K562 (cell line): ENCODE measurements at regions not wholly inside any gene's neighbourhood (a gene's known extent, or its start where the extent isn't known, plus 50 kb on each side); places are given as distances from the start of the nearest gene placed in this dataset.

Experiments used
- ATAC-seq: fragments of 200-7000 bp; cut with Tn5 transposase; 3 replicates; pipeline ENCODE4 v1.9.1; 2020; ENCODE audit warnings: moderate library complexity
- BruUV-seq: library from RNA; stranded (reverse); fragments of 400-500 nt; replicated peaks from 2 replicates; lab custom pipeline; 2021; lab: Mats Ljungman, UMichigan
- CTCF ChIA-PET: fragments of 300-600 bp; formaldehyde crosslinking; extraction: SDS; loops from one replicate; lab custom pipeline; 2021; ENCODE audit warnings: low intra/inter-chr PET ratio; lab: Yijun Ruan, JAX
- POLR2A ChIA-PET: fragments of 300-600, 350-650 bp; sonication (Branson Sonifier 250); formaldehyde crosslinking; extraction: SDS; loops from one replicate; lab custom pipeline; 2021; ENCODE audit warnings: antibody characterized with exemption, inconsistent platforms; lab: Yijun Ruan, JAX
- DNase-seq, 4 experiments: peaks; one replicate each; pipeline versions ENCODE4 v3.0.0 to v3.0.0-alpha.2; 2011 to 2018; ENCODE audit warnings: low spot score in 3 of 4, mixed read lengths in 3 of 4; ENCODE audit errors: extremely low read depth in 1 of 4
- FAIRE-seq: peaks from 2 replicates; lab custom pipeline; 2011; peaks lifted over from hg19 to GRCh38; lab: Jason Lieb, UNC
- H2AFZ ChIP-seq: 2 replicates; pipeline ENCODE4 v1.6.0; 2011; ENCODE audit warnings: low read depth, low read length, control low read depth, inconsistent platforms
- H3K27ac ChIP-seq: fragments of 200-600 bp; 3 replicates; pipeline ENCODE4 v1.8.0; 2011; ENCODE audit warnings: low read depth, mild to moderate bottlenecking, control low read depth, inconsistent platforms, low read length, moderate library complexity, mixed read lengths; ENCODE audit errors: extremely low read depth
- H3K27me3 ChIP-seq, 2 experiments: fragments of 300-600 bp in 1 of 2; 2 replicates in 1 of 2; 3 replicates in 1 of 2; pipeline versions ENCODE4 v1.6.0 to v1.8.0; 2011; ENCODE audit warnings: inconsistent platforms in 2 of 2, low read length in 2 of 2, mild to moderate bottlenecking in 1 of 2, mixed read lengths in 1 of 2, moderate library complexity in 1 of 2; ENCODE audit not compliant: control insufficient read depth in 2 of 2, insufficient read depth in 2 of 2
- H3K36me3 ChIP-seq: fragments of 300-600 bp; 3 replicates; pipeline ENCODE4 v1.8.0; 2011; ENCODE audit warnings: mild to moderate bottlenecking, low read length, inconsistent platforms; ENCODE audit not compliant: control insufficient read depth, insufficient read depth
- H3K4me1 ChIP-seq, 2 experiments: fragments of 200-600 bp in 1 of 2; replicated peaks in 1 of 2; 2 replicates in 1 of 2; 3 replicates in 1 of 2; pipeline versions ENCODE4 v1.5.1 to v1.8.0; 2011; ENCODE audit warnings: inconsistent platforms in 2 of 2, low read length in 2 of 2, mild to moderate bottlenecking in 1 of 2, mixed read lengths in 1 of 2, moderate library complexity in 1 of 2; ENCODE audit not compliant: control insufficient read depth in 2 of 2, insufficient read depth in 2 of 2
- H3K4me2 ChIP-seq: 2 replicates; pipeline ENCODE4 v1.6.1; 2011; ENCODE audit warnings: low read length, control low read depth, inconsistent platforms, mixed read lengths; ENCODE audit not compliant: insufficient read depth
- H3K4me3 ChIP-seq: fragments of 200-600 bp; sonication (generic), shearing (Covaris generic); 2 replicates; pipeline ENCODE4 v1.5.1; 2016; ENCODE audit warnings: control low read depth, inconsistent platforms
- H3K79me2 ChIP-seq: fragments of 200-600 bp; 3 replicates; pipeline ENCODE4 v1.8.0; 2011; ENCODE audit warnings: low read length, inconsistent platforms; ENCODE audit not compliant: control insufficient read depth, insufficient read depth
- H3K9ac ChIP-seq, 2 experiments: 2 replicates each; pipeline versions ENCODE4 v1.6.0 to v1.6.1; 2011; ENCODE audit warnings: low read depth in 2 of 2, low read length in 2 of 2, control low read depth in 1 of 2, inconsistent platforms in 1 of 2, mild to moderate bottlenecking in 1 of 2, mixed read lengths in 1 of 2; ENCODE audit not compliant: insufficient read depth in 1 of 2
- H3K9me1 ChIP-seq: one replicate; pipeline ENCODE4 v1.6.0; 2011; ENCODE audit warnings: inconsistent platforms, mild to moderate bottlenecking, low read length, moderate library complexity; ENCODE audit not compliant: control insufficient read depth, insufficient read depth
- H3K9me3 ChIP-seq: replicated peaks from 2 replicates; pipeline ENCODE4 v1.5.1; 2011; ENCODE audit warnings: low read depth, low read length, inconsistent platforms; ENCODE audit not compliant: control insufficient read depth, insufficient read depth
- H4K20me1 ChIP-seq: replicated peaks from 2 replicates; pipeline ENCODE4 v1.6.1; 2011; ENCODE audit warnings: low read length, inconsistent platforms, mixed read lengths; ENCODE audit not compliant: control insufficient read depth, insufficient read depth
- E2F4 ChIP-seq: sonication (generic); formaldehyde crosslinking; IDR thresholded peaks from 2 replicates; pipeline ENCODE4 v1.8.0; 2022; ENCODE audit warnings: mild to moderate bottlenecking, low read depth, missing genetic modification reagents
- ETS1 ChIP-seq: conservative IDR thresholded peaks from 2 replicates; pipeline ENCODE4 v1.6.1; 2011; ENCODE audit warnings: low read depth, mild to moderate bottlenecking, low read length; ENCODE audit not compliant: control insufficient read depth
- HMBOX1 ChIP-seq: sonication (generic); IDR thresholded peaks from 2 replicates; pipeline ENCODE4 v1.6.1; 2016
- HOMEZ ChIP-seq: fragments of 250-450 bp; sonication (Bioruptor Pico); IDR thresholded peaks from 2 replicates; pipeline ENCODE4 v1.4.0; 2020; ENCODE audit warnings: mild to moderate bottlenecking, moderate library complexity
- ILF3 ChIP-seq: fragments of 450-650 bp; IDR thresholded peaks from 2 replicates; pipeline ENCODE4 v1.6.1; 2018; ENCODE audit warnings: antibody characterized with exemption, mild to moderate bottlenecking, moderate library complexity, borderline replicate concordance
- MITF ChIP-seq: IDR thresholded peaks from 2 replicates; pipeline ENCODE4 v1.6.1; 2014; ENCODE audit warnings: antibody characterized with exemption
- NUFIP1 ChIP-seq: fragments of 450-650 bp; IDR thresholded peaks from 2 replicates; pipeline ENCODE4 v1.6.1; 2018; ENCODE audit not compliant: partially characterized antibody
- RFX1 ChIP-seq: fragments of 450-650 bp; IDR thresholded peaks from 2 replicates; pipeline ENCODE4 v1.6.1; 2016; ENCODE audit warnings: mild to moderate bottlenecking, moderate library complexity
- SIRT6 ChIP-seq: IDR thresholded peaks from one replicate; pipeline ENCODE4 v1.6.1; 2012; ENCODE audit warnings: low read depth, mild to moderate bottlenecking, control low read depth, inconsistent platforms, low read length, moderate library complexity
- TSC22D4 ChIP-seq: fragments of 450-650 bp; IDR thresholded peaks from 2 replicates; pipeline ENCODE4 v1.6.1; 2016; ENCODE audit warnings: missing genetic modification characterization, missing biosample characterization, control low read depth
- ZBTB1 ChIP-seq: sonication (generic); formaldehyde crosslinking; IDR thresholded peaks from 2 replicates; pipeline ENCODE4 v1.8.1; 2023; ENCODE audit warnings: missing genetic modification reagents, low read depth, mild to moderate bottlenecking, borderline replicate concordance
- ZBTB17 ChIP-seq: fragments of 450-650 bp; formaldehyde crosslinking; IDR thresholded peaks from 2 replicates; pipeline ENCODE4 v1.4.0; 2020; ENCODE audit warnings: mild to moderate bottlenecking
- ZBTB8A ChIP-seq: fragments of 450-650 bp; IDR thresholded peaks from 2 replicates; pipeline ENCODE4 v1.6.1; 2018; ENCODE audit warnings: mild to moderate bottlenecking, moderate library complexity; ENCODE audit not compliant: partially characterized antibody
- ZC3H4 ChIP-seq: sonication (generic); formaldehyde crosslinking; IDR thresholded peaks from 2 replicates; pipeline ENCODE4 v1.9.0; 2021; ENCODE audit warnings: missing genetic modification reagents, borderline replicate concordance
- ZNF274 ChIP-seq: IDR thresholded peaks from 2 replicates; pipeline ENCODE4 v1.6.1; 2011; ENCODE audit warnings: low read depth, mild to moderate bottlenecking, low read length, moderate library complexity, borderline replicate concordance
- ZNF282 ChIP-seq: sonication (generic); formaldehyde crosslinking; IDR thresholded peaks from 2 replicates; pipeline ENCODE4 v1.8.1; 2023; ENCODE audit warnings: missing genetic modification reagents
- ZNF41 ChIP-seq: fragments of 250-450 bp; sonication (Bioruptor Pico); conservative IDR thresholded peaks from 2 replicates; pipeline ENCODE4 v1.4.0; 2020; ENCODE audit warnings: mild to moderate bottlenecking
- WGBS: fragments of 100-300 bp; shearing (Covaris generic); methylation state at CpG from one replicate; pipeline ENCODE4 v1.1.6; 2016; ENCODE audit warnings: low coverage, mixed read lengths; ENCODE audit not compliant: insufficient coverage; ENCODE audit errors: missing lambda C conversion rate; 5-methylcytosine and 5-hydroxymethylcytosine counted together
- in situ Hi-C: fragments of 300-500 bp; cut with MboI; formaldehyde crosslinking; loops from 4 replicates; pipeline ENCODE4 v1.15.0; 2018; ENCODE audit warnings: inconsistent platforms, mixed read lengths
- intact Hi-C: fragments of 100-400 bp; cut with micrococcal nuclease; formaldehyde crosslinking; loops from 2 replicates; pipeline ENCODE4 v1.14.2; 2022

GRCh38 chr21:23955135-23955843 lies 1652.0 kb downstream of the MRPL39 start:
- Histone ChIP-seq H3K9me1 (no peaks in the 10 kb centered on the region), H3K4me3 (no peak overlapping the region), H3K4me2 (no peak overlapping the region), H3K79me2 (no peaks in the 10 kb centered on the region), H3K27me3 (no peaks in the 10 kb centered on the region), H2AFZ (no peak overlapping the region), H3K36me3 (no peaks in the 10 kb centered on the region; the same call in 2 of the 3 replicates), H4K20me1 (no peaks in the 10 kb centered on the region), H3K4me1 (no peaks in the 10 kb centered on the region), H3K9me3 (no peaks in the 10 kb centered on the region), H3K27ac (no peak overlapping the region), H3K9ac (no peak overlapping the region)
- ATAC-seq (no peak), FAIRE-seq (no peak), DNase-seq (no peak)
- ChIA-PET CTCF (no interaction called here), POLR2A (no interaction called here)
- intact Hi-C loops (no loop called here), in situ Hi-C loops (no loop called here)
- BruUV-seq, result no TSS peak
- 34% methylated on average over 5 of the region's 5 CpGs for WGBS
- TF ChIP-seq ZBTB8A, result no peak
- TF ChIP-seq E2F4 (CRISPR knock-in tag), result no peak
- no peak for TF ChIP-seq HMBOX1
- TF ChIP-seq ZNF41 (CRISPR knock-in tag), result no peak
- no peak for TF ChIP-seq MITF
- TF ChIP-seq RFX1, result no peak
- TF ChIP-seq ZBTB17, result no peak
- no peak for TF ChIP-seq TSC22D4 (tag)
- no peak for TF ChIP-seq ETS1
- TF ChIP-seq ZC3H4 (CRISPR knock-in tag), result no peak
- TF ChIP-seq ILF3, result no peak
- no peak for TF ChIP-seq HOMEZ (CRISPR knock-in tag)
- no peak for TF ChIP-seq SIRT6
- TF ChIP-seq NUFIP1, result no peak
- TF ChIP-seq ZNF282 (CRISPR knock-in tag), result no peak
- TF ChIP-seq ZBTB1, result no peak
- TF ChIP-seq ZNF274, result no peak
